ENCODE measurements at regions not wholly inside any gene's neighbourhood (a gene's known extent, or its start where the extent isn't known, plus 50 kb on each side); places are given as distances from the start of the nearest gene placed in this dataset.

DNA sequence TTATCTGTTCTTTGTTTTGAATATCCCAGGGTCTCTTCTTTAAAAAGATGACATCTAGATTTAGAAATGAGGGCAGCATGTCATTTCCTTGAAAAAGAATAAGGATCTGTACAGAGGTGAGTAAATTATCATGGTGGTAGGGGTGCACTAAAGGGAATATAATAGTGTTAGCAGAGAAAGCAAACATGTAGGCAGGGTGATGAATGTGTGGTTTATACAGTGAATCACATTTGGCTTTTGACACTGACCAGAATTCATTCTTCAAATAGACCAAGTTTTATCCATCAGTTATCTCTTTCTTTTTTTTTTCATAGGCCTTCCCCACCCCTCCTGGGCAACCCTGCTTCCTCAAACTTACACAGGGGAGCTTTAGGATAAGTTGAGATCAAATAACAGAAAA lies 184.5 kb upstream of the LRP1B start:
- DNase-seq (ENCODE audit: low read depth in 1 of 2, low spot score in 1 of 2) = no peak

DNA sequence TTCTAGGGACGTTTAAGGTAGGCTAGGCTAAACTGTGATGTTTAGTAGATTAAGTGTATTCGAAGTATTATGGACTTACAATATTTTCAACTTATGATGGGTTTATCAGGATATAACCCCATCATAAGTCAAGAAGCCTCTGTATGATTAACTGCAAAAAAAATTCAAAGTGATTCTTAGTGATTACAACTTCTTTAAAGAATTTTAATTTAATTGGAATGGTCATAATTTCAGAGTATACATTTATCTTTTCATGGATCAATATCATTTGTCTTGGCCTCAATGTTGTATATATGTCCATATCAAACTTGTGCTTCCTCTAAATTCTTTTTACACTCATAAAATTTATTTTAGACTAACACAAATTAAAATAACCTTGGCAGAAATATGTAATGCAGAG lies 183.3 kb upstream of the LRP1B start:
- Histone ChIP-seq H3K27ac (replicated peaks) (no peak overlapping the region), H3K27me3 (ENCODE audit: insufficient read depth, poor library complexity, severe bottlenecking) (no peaks in the 10 kb centered on the region), H3K4me3 (replicated peaks; ENCODE audit: insufficient read depth, low read length) (no peak overlapping the region)
- DNase-seq (ENCODE audit: low read depth in 1 of 2, low spot score in 1 of 2) = no peak
- no peak for TF ChIP-seq SPI1 (IDR thresholded peaks at IDR 0.05; ENCODE audit: borderline replicate concordance, low read depth)
- no peak for TF ChIP-seq CTCF (IDR thresholded peaks at IDR 0.05; ENCODE audit: insufficient read depth, low read length)
- TF ChIP-seq, protein P1, sequence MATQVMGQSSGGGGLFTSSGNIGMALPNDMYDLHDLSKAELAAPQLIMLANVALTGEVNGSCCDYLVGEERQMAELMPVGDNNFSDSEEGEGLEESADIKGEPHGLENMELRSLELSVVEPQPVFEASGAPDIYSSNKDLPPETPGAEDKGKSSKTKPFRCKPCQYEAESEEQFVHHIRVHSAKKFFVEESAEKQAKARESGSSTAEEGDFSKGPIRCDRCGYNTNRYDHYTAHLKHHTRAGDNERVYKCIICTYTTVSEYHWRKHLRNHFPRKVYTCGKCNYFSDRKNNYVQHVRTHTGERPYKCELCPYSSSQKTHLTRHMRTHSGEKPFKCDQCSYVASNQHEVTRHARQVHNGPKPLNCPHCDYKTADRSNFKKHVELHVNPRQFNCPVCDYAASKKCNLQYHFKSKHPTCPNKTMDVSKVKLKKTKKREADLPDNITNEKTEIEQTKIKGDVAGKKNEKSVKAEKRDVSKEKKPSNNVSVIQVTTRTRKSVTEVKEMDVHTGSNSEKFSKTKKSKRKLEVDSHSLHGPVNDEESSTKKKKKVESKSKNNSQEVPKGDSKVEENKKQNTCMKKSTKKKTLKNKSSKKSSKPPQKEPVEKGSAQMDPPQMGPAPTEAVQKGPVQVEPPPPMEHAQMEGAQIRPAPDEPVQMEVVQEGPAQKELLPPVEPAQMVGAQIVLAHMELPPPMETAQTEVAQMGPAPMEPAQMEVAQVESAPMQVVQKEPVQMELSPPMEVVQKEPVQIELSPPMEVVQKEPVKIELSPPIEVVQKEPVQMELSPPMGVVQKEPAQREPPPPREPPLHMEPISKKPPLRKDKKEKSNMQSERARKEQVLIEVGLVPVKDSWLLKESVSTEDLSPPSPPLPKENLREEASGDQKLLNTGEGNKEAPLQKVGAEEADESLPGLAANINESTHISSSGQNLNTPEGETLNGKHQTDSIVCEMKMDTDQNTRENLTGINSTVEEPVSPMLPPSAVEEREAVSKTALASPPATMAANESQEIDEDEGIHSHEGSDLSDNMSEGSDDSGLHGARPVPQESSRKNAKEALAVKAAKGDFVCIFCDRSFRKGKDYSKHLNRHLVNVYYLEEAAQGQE (IDR thresholded peaks at IDR 0.05; ENCODE audit: insufficient replicate concordance, low read depth) = no peak
- no peak for TF ChIP-seq GABPA (IDR thresholded peaks at IDR 0.05; ENCODE audit: low read depth)
- no peak for TF ChIP-seq POLR2AphosphoS5 (IDR thresholded peaks at IDR 0.05; ENCODE audit: low read depth)

More for the DNA sequence above, 184.5 kb upstream of the LRP1B start:
- TF ChIP-seq, protein P1 (IDR thresholded peaks at IDR 0.05; ENCODE audit: insufficient replicate concordance, low read depth) = no peak
- TF ChIP-seq GABPA (IDR thresholded peaks at IDR 0.05; ENCODE audit: low read depth) = no peak
- TF ChIP-seq SPI1 (IDR thresholded peaks at IDR 0.05; ENCODE audit: borderline replicate concordance, low read depth) = no peak
- TF ChIP-seq CTCF (IDR thresholded peaks at IDR 0.05; ENCODE audit: insufficient read depth, low read length) = no peak
- no peak for TF ChIP-seq POLR2AphosphoS5 (IDR thresholded peaks at IDR 0.05; ENCODE audit: low read depth)
- no peak overlapping the region for H3K4me3 ChIP-seq (replicated peaks; ENCODE audit: insufficient read depth, low read length)
- H3K27me3 ChIP-seq (ENCODE audit: insufficient read depth, poor library complexity, severe bottlenecking) = no peaks in the 10 kb centered on the region
- no peak overlapping the region for H3K27ac ChIP-seq (replicated peaks)

DNA sequence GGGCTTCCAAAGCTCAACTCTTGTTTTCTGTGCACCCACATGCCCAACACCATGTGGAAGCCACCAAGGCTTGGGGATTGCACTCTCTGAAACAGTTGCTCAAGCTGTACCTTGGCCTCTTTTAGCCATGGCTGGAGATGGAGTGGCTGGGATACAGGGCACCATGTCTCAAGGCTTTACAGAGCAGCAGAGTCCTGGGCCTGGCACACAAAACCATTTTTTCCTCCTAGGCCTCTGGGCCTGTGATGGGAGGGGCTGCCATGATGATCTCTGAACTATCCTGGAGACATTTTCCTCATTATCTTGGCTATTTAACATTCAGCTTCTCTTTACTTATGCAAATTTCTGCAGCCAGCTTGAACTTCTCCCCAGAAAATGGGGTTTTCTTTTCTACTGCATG lies 179.7 kb upstream of the LRP1B start:
- Histone ChIP-seq H3K27me3 (ENCODE audit: insufficient read depth, poor library complexity, severe bottlenecking) (no peaks in the 10 kb centered on the region), H3K4me3 (replicated peaks; ENCODE audit: insufficient read depth, low read length) (no peak overlapping the region), H3K27ac (replicated peaks) (no peak overlapping the region)
- TF ChIP-seq GABPA (IDR thresholded peaks at IDR 0.05; ENCODE audit: low read depth) (no peak), POLR2AphosphoS5 (IDR thresholded peaks at IDR 0.05; ENCODE audit: low read depth) (no peak), SPI1 (IDR thresholded peaks at IDR 0.05; ENCODE audit: borderline replicate concordance, low read depth) (no peak)
- no peak for DNase-seq (ENCODE audit: low read depth in 1 of 2, low spot score in 1 of 2)

DNA sequence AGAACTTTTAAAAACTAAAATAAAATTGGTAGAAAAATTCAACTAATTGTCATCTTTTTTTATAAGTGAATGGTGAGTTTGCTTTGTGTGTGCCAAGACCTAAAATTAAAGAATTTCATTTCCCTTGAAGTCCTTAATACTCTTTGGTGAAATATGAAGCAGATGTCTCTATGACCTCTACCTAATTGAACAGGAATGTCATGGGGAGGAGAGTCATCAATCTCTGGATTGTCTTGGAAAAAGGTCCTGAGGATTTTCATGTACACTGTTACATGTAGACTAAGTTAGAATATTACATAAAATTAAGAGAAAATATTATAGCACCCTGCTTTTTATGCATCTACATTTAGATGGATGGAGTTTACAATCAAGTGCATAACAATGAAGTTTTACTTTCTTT lies 177.9 kb upstream of the LRP1B start:
- DNase-seq (ENCODE audit: low read depth in 1 of 2, low spot score in 1 of 2) = no peak
- no peak overlapping the region for H3K4me3 ChIP-seq (replicated peaks; ENCODE audit: insufficient read depth, low read length)
- TF ChIP-seq GABPA (IDR thresholded peaks at IDR 0.05; ENCODE audit: low read depth) (no peak), SPI1 (IDR thresholded peaks at IDR 0.05; ENCODE audit: borderline replicate concordance, low read depth) (no peak), POLR2AphosphoS5 (IDR thresholded peaks at IDR 0.05; ENCODE audit: low read depth) (no peak), CTCF (IDR thresholded peaks at IDR 0.05; ENCODE audit: insufficient read depth, low read length) (no peak)
- TF ChIP-seq, protein P1 (IDR thresholded peaks at IDR 0.05; ENCODE audit: insufficient replicate concordance, low read depth) = no peak
- no peak overlapping the region for H3K27ac ChIP-seq (replicated peaks)
- H3K27me3 ChIP-seq (ENCODE audit: insufficient read depth, poor library complexity, severe bottlenecking) = no peaks in the 10 kb centered on the region

All from HL-60 (cell line).